Loucy (cell line): ENCODE measurements at regions not wholly inside any gene's neighbourhood (a gene's known extent, or its start where the extent isn't known, plus 50 kb on each side); places are given as distances from the start of the nearest gene placed in this dataset.

Experiments
- H2AFZ ChIP-seq: fragments of 200-600 bp; sonication (generic); 2 replicates; pipeline ENCODE4 v1.6.0; 2016; ENCODE audit warnings: antibody characterized with exemption, mild to moderate bottlenecking, low read length, moderate library complexity
- H3F3A ChIP-seq: fragments of 200-600 bp; 2 replicates; pipeline ENCODE4 v1.6.0; 2016; ENCODE audit warnings: antibody characterized with exemption, low read depth, mild to moderate bottlenecking
- H3K27me3 ChIP-seq: fragments of 200-600 bp; sonication (generic); 2 replicates; pipeline ENCODE4 v1.6.1; 2014; ENCODE audit warnings: low read length, mild to moderate bottlenecking; ENCODE audit not compliant: insufficient read depth, poor library complexity, severe bottlenecking
- H3K36me3 ChIP-seq: fragments of 200-600 bp; sonication (generic); 2 replicates; pipeline ENCODE4 v1.6.1; 2016; ENCODE audit warnings: low read length; ENCODE audit not compliant: insufficient read depth
- H3K4me1 ChIP-seq: fragments of 200-600 bp; sonication (generic); 2 replicates; pipeline ENCODE4 v1.5.1; 2014; ENCODE audit warnings: low read length, mild to moderate bottlenecking; ENCODE audit not compliant: insufficient read depth, poor library complexity, severe bottlenecking
- H3K4me2 ChIP-seq: fragments of 200-600 bp; sonication (generic); 2 replicates; pipeline ENCODE4 v1.6.0; 2014; ENCODE audit warnings: antibody characterized with exemption, low read length, low read depth, mild to moderate bottlenecking; ENCODE audit not compliant: poor library complexity, severe bottlenecking
- H3K4me3 ChIP-seq: fragments of 200-600 bp; sonication (generic); 2 replicates; pipeline ENCODE4 v1.5.1; 2014; ENCODE audit warnings: low read length, mild to moderate bottlenecking, mixed read lengths; ENCODE audit not compliant: poor library complexity, severe bottlenecking
- H3K79me2 ChIP-seq: fragments of 200-600 bp; sonication (generic); 2 replicates; pipeline ENCODE4 v1.6.1; 2014; ENCODE audit warnings: low read length; ENCODE audit not compliant: insufficient read depth
- H3K9ac ChIP-seq: fragments of 200-600 bp; sonication (generic); 2 replicates; pipeline ENCODE4 v1.6.0; 2014; ENCODE audit warnings: mild to moderate bottlenecking, low read depth, low read length, moderate library complexity; ENCODE audit not compliant: poor library complexity, severe bottlenecking
- H3K9me2 ChIP-seq: fragments of 200-600 bp; sonication (generic); replicated peaks from 2 replicates; pipeline ENCODE4 v1.6.1; 2016; ENCODE audit warnings: low read depth, low read length, mixed read lengths
- H3K9me3 ChIP-seq: fragments of 200-600 bp; sonication (generic); 2 replicates; pipeline ENCODE4 v1.6.1; 2014; ENCODE audit warnings: mild to moderate bottlenecking, antibody characterized with exemption, low read length, low read depth; ENCODE audit not compliant: insufficient read depth
- H4K20me1 ChIP-seq: fragments of 200-600 bp; sonication (generic); 2 replicates; pipeline ENCODE4 v1.6.0; 2014; ENCODE audit warnings: antibody characterized with exemption, low read length, mild to moderate bottlenecking; ENCODE audit not compliant: insufficient read depth, poor library complexity, severe bottlenecking
- EZH2phosphoT487 ChIP-seq: fragments of 200-600 bp; IDR thresholded peaks from 2 replicates; pipeline ENCODE4 v1.6.1; 2018; ENCODE audit warnings: antibody characterized with exemption, mild to moderate bottlenecking, moderate library complexity, borderline replicate concordance
- TF ChIP-seq, protein P1 (sequence below): fragments of 200-600 bp; sonication (generic); conservative IDR thresholded peaks from 2 replicates; pipeline ENCODE4 v1.5.1; 2014; ENCODE audit warnings: mild to moderate bottlenecking, antibody characterized with exemption, low read length

DNA sequence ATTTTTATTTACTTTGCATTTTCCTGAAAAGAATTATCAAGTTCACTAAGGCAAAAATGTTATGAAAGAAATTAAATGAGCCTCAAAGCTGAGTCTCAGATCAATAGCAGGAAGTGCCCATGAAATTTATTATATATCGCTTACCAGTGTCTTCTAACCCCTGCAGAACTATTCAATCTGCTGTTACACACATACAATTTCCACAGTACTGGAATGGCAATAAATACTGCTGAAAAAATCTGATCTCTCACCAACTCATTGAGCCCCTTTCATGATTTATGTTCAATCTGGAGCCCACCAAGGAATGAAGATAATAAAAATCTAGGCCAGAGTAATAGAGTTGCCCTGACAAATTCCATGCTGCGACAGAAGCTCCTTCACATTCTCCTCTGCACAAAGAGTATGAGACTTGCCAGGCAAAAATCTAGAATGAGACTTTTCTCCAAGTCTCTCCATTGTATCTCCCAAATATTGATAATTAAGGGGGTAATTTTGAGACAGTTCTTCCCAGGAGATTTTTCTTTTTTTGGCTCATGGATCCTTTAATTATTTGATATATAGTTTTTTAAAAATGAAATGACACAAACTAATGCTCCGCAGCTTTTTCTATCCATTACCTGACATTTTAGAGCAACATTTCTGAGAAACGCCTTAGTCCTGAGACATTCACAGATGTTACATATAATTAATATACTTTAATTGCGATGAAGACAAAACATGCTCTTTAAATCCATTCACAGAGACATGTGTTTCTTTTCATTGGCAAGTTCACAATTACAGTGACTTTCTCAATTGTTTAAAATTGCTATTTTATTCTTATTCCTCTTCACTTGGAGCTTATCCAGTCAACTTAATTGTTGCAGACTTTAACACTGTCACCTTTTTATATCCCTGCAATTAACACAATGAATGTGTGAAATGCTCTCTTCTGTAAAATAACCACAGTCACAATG, 1020.4 kb downstream of the CBLN2 start:
- no peak for TF ChIP-seq EZH2phosphoT487
- TF ChIP-seq, protein P1, sequence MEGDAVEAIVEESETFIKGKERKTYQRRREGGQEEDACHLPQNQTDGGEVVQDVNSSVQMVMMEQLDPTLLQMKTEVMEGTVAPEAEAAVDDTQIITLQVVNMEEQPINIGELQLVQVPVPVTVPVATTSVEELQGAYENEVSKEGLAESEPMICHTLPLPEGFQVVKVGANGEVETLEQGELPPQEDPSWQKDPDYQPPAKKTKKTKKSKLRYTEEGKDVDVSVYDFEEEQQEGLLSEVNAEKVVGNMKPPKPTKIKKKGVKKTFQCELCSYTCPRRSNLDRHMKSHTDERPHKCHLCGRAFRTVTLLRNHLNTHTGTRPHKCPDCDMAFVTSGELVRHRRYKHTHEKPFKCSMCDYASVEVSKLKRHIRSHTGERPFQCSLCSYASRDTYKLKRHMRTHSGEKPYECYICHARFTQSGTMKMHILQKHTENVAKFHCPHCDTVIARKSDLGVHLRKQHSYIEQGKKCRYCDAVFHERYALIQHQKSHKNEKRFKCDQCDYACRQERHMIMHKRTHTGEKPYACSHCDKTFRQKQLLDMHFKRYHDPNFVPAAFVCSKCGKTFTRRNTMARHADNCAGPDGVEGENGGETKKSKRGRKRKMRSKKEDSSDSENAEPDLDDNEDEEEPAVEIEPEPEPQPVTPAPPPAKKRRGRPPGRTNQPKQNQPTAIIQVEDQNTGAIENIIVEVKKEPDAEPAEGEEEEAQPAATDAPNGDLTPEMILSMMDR = no peak
- Histone ChIP-seq H3K9ac (no peak overlapping the region), H3K36me3 (no peaks in the 10 kb centered on the region), H3K79me2 (no peaks in the 10 kb centered on the region), H3K4me1 (no peaks in the 10 kb centered on the region), H3K9me2 (0 out of 2 replicates have a peak, but pooled peaks cover 4% of the 10 kb centered on the region), H3F3A (no peaks in the 10 kb centered on the region), H3K4me2 (no peak overlapping the region), H3K9me3 (no peaks in the 10 kb centered on the region), H2AFZ (no peak overlapping the region), H4K20me1 (no peaks in the 10 kb centered on the region), H3K27me3 (no peaks in the 10 kb centered on the region), H3K4me3 (no peak overlapping the region)

DNA sequence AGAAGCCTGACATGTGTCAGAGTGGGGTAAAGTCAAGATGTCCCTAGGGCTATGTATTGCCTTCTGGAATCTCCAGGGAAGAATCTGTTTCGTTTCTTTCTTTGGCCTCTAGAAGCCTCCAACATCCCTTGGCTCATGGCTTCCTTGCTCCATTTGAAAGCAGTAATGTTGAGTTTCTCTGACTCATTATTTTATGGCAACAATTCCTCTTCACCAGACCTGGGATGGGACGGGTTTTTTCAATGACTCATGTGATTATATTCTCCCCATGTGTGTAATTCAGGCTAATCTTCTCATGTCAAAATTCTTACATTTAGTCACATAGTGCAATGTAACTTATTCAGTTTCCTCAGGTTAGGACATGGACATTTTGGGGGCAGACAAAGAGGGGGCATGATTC, 1038.6 kb downstream of the CBLN2 start:
- no peaks in the 10 kb centered on the region for H3K27me3 ChIP-seq
- no peak overlapping the region for H3K4me2 ChIP-seq
- no peaks in the 10 kb centered on the region for H3K4me1 ChIP-seq
- no peaks in the 10 kb centered on the region for H3F3A ChIP-seq
- no peaks in the 10 kb centered on the region for H3K9me2 ChIP-seq
- no peak overlapping the region for H3K4me3 ChIP-seq
- H3K36me3 ChIP-seq = no peaks in the 10 kb centered on the region
- H2AFZ ChIP-seq = no peak overlapping the region
- H4K20me1 ChIP-seq = no peaks in the 10 kb centered on the region
- no peak for TF ChIP-seq EZH2phosphoT487
- TF ChIP-seq, protein P1 = no peak
- H3K79me2 ChIP-seq = no peaks in the 10 kb centered on the region
- H3K9ac ChIP-seq = no peak overlapping the region
- H3K9me3 ChIP-seq = no peaks in the 10 kb centered on the region

DNA sequence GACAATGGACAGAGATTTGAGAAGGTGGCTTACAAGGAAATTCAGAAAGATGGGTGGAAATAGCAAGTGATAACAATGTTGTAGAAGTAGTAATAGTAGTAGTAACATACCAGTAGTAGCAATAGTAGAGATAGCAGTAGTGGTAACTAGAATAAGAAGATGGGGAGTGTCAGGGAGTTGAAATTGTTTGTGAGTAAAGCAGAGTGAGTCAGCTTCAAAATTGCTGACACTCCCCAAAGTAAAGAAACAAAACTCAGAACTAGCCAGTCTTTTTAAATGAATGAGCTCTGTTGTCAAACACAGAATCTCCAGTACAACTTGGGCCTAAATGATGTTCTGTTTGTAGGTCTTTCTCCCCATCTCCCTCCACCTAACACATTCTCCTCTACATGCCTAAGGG, 1040.9 kb downstream of the CBLN2 start:
- Histone ChIP-seq H4K20me1 (no peaks in the 10 kb centered on the region), H3K79me2 (no peaks in the 10 kb centered on the region), H3K4me1 (no peaks in the 10 kb centered on the region), H2AFZ (no peak overlapping the region), H3K36me3 (no peaks in the 10 kb centered on the region), H3K4me3 (no peak overlapping the region), H3K27me3 (no peaks in the 10 kb centered on the region), H3K9me3 (no peaks in the 10 kb centered on the region; the same call in 1 of the 2 replicates), H3F3A (no peaks in the 10 kb centered on the region), H3K4me2 (no peak overlapping the region), H3K9ac (no peak overlapping the region), H3K9me2 (no peaks in the 10 kb centered on the region)
- TF ChIP-seq EZH2phosphoT487 = no peak
- TF ChIP-seq, protein P1 = no peak
